DND-41 (cell line): ENCODE measurements at regions not wholly inside any gene's neighbourhood (a gene's known extent, or its start where the extent isn't known, plus 50 kb on each side); places are given as distances from the start of the nearest gene placed in this dataset.

Source experiments
- EZH2 ChIP-seq: IDR thresholded peaks from 3 replicates; pipeline ENCODE4 v1.6.1; 2012; ENCODE audit warnings: borderline replicate concordance, low read depth, mild to moderate bottlenecking, moderate library complexity, low read length, inconsistent platforms; ENCODE audit not compliant: severe bottlenecking
- TF ChIP-seq, protein P1 (sequence below): IDR thresholded peaks from 2 replicates; pipeline ENCODE4 v1.5.1; 2012; ENCODE audit warnings: borderline replicate concordance, low read length, moderate library complexity, mild to moderate bottlenecking; ENCODE audit not compliant: poor library complexity, severe bottlenecking; ENCODE audit errors: extremely low read depth

DNA sequence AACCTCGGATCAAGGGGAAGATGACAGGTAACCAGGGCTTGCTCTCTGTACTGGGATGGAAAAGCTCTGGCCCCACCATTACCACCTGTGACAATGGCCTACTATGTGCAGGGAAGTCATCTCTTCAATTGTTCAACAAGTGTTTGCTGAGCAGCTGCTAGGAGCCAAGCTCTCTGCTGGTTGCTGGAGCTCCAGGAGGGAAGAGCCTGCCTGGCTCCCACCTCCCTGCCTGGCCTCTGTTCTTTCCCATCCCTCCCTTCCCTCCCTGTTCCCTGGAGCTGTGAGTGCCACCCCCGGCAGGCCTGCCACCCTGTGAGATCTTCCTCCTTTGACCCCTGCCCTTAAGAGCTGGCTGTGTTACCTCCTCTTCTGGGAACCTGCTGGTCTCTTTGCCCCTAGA is 59.7 kb upstream of the IER5L start:
- TF ChIP-seq, protein P1, sequence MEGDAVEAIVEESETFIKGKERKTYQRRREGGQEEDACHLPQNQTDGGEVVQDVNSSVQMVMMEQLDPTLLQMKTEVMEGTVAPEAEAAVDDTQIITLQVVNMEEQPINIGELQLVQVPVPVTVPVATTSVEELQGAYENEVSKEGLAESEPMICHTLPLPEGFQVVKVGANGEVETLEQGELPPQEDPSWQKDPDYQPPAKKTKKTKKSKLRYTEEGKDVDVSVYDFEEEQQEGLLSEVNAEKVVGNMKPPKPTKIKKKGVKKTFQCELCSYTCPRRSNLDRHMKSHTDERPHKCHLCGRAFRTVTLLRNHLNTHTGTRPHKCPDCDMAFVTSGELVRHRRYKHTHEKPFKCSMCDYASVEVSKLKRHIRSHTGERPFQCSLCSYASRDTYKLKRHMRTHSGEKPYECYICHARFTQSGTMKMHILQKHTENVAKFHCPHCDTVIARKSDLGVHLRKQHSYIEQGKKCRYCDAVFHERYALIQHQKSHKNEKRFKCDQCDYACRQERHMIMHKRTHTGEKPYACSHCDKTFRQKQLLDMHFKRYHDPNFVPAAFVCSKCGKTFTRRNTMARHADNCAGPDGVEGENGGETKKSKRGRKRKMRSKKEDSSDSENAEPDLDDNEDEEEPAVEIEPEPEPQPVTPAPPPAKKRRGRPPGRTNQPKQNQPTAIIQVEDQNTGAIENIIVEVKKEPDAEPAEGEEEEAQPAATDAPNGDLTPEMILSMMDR: no peak
- no peak for TF ChIP-seq EZH2
